ENCODE measurements at regions not wholly inside any gene's neighbourhood (a gene's known extent, or its start where the extent isn't known, plus 50 kb on each side); places are given as distances from the start of the nearest gene placed in this dataset.

GRCh38 chr9:90969021-90969675 lies 167.5 kb downstream of the SYK start:
- no peak for TF ChIP-seq RNF2 (IDR thresholded peaks at IDR 0.05; ENCODE audit: borderline replicate concordance, low read depth, low read length, missing control alignments, poor library complexity, severe bottlenecking)
- TF ChIP-seq ASH2L (IDR thresholded peaks at IDR 0.05; ENCODE audit: low read length), result no peak
- no peak for TF ChIP-seq SUZ12 (IDR thresholded peaks at IDR 0.05; ENCODE audit: low read length)
- TF ChIP-seq POLR2AphosphoS5 (IDR thresholded peaks at IDR 0.05; ENCODE audit: low read depth, low read length), result no peak
- no peak for TF ChIP-seq CTCF (IDR thresholded peaks at IDR 0.05; ENCODE audit: control extremely low read depth in 1 of 3, insufficient read depth in 1 of 3, low read depth in 1 of 3, low read length in 3 of 3)
- no peak for TF ChIP-seq CEBPB (IDR thresholded peaks at IDR 0.05; ENCODE audit: low read depth, low read length)
- no peak for TF ChIP-seq MAFK (IDR thresholded peaks at IDR 0.05; ENCODE audit: low read depth, low read length)
- no peak for TF ChIP-seq JUN (IDR thresholded peaks at IDR 0.05; ENCODE audit: low read depth, low read length)
- TF ChIP-seq KDM4A (IDR thresholded peaks at IDR 0.05; ENCODE audit: low read depth, low read length, severe bottlenecking), result no peak
- TF ChIP-seq POLR2A (IDR thresholded peaks at IDR 0.05; ENCODE audit: control extremely low read depth in 1 of 2, low read depth in 2 of 2, low read length in 2 of 2), result no peak
- TF ChIP-seq TAF7 (optimal IDR thresholded peaks at IDR 0.05; ENCODE audit: borderline replicate concordance, low read depth, low read length), result no peak
- no peak for TF ChIP-seq TEAD4 (IDR thresholded peaks at IDR 0.05; ENCODE audit: low read depth, low read length)
- no peak for TF ChIP-seq ZNF274 (IDR thresholded peaks at IDR 0.05; ENCODE audit: borderline replicate concordance, extremely low read depth, low read length)
- no peak for TF ChIP-seq TCF12 (IDR thresholded peaks at IDR 0.05; ENCODE audit: low read depth, low read length)
